MCF 10A (cell line): ENCODE measurements at regions not wholly inside any gene's neighbourhood (a gene's known extent, or its start where the extent isn't known, plus 50 kb on each side); places are given as distances from the start of the nearest gene placed in this dataset.

Source experiments
- BruUV-seq: library from RNA; stranded (reverse); fragments of 400-500 nt; replicated peaks from 2 replicates; lab custom pipeline; 2021; lab: Mats Ljungman, UMichigan
- CTCF ChIA-PET: fragments of 300-600 bp; sonication (Branson Sonifier 250); formaldehyde crosslinking; extraction: SDS; loops from one replicate; lab custom pipeline; 2021; ENCODE audit warnings: antibody characterized with exemption, inconsistent platforms; lab: Yijun Ruan, JAX
- POLR2A ChIA-PET: fragments of 300-600, 350-650 bp; sonication (Branson Sonifier 250); formaldehyde crosslinking; extraction: SDS; loops from one replicate; lab custom pipeline; 2020; ENCODE audit warnings: antibody characterized with exemption, inconsistent platforms; lab: Yijun Ruan, JAX
- DNase-seq: peaks from one replicate; pipeline ENCODE4 v3.0.0-alpha.2; 2018; ENCODE audit not compliant: unreplicated experiment
- H3K27ac Mint-ChIP-seq: one replicate; pipeline ENCODE4 v1.8.0; 2022; ENCODE audit warnings: mild to moderate bottlenecking, low read depth, mixed read lengths; ENCODE audit not compliant: unreplicated experiment
- H3K27me3 Mint-ChIP-seq: one replicate; pipeline ENCODE4 v1.8.0; 2022; ENCODE audit warnings: mixed read lengths; ENCODE audit not compliant: insufficient read depth, unreplicated experiment
- H3K36me3 Mint-ChIP-seq: one replicate; pipeline ENCODE4 v1.8.0; 2022; ENCODE audit warnings: mild to moderate bottlenecking, moderate library complexity, mixed read lengths; ENCODE audit not compliant: insufficient read depth, unreplicated experiment
- H3K4me1 Mint-ChIP-seq: one replicate; pipeline ENCODE4 v1.8.0; 2022; ENCODE audit warnings: mixed read lengths; ENCODE audit not compliant: insufficient read depth, unreplicated experiment
- H3K4me3 Mint-ChIP-seq: one replicate; pipeline ENCODE4 v1.8.0; 2022; ENCODE audit warnings: mild to moderate bottlenecking, moderate library complexity, mixed read lengths; ENCODE audit not compliant: unreplicated experiment
- H3K9me3 Mint-ChIP-seq: one replicate; pipeline ENCODE4 v1.8.0; 2022; ENCODE audit warnings: mixed read lengths; ENCODE audit not compliant: unreplicated experiment
- CTCF ChIP-seq: fragments of 200-600 bp; IDR thresholded peaks from one replicate; pipeline ENCODE4 v1.8.0; 2022; ENCODE audit warnings: antibody characterized with exemption, mild to moderate bottlenecking; ENCODE audit not compliant: unreplicated experiment
- intact Hi-C: fragments of 100-400 bp; cut with micrococcal nuclease; formaldehyde crosslinking; loops from 2 replicates; pipeline ENCODE4 v1.14.1; 2022

DNA sequence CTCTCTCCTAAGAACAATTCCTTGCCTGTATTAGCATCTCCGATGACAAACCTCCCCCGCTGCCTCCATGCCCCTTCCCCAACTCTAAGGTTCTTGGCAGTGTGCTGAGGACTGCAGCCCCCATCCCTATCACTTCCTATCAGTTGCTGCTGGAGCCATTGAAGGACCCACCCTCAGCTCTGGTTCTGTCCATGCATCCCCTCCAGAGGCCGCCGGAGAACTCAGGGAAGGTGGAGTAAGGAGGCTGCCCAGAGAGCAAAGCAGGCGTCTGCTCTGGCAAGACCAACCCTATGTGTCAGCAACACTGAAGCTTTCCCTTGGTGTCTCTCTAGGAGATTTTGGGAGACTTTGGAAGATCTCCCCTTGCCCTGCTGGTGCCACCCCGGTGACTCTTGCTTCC is 1139.5 kb downstream of the TBC1D22A start:
- BruUV-seq: no TSS peak
- CTCF ChIA-PET: no interaction called here
- no peaks in the 10 kb centered on the region for H3K4me1 Mint-ChIP-seq
- POLR2A ChIA-PET: no interaction called here
- intact Hi-C loops: no loop called here
- H3K27ac Mint-ChIP-seq: no peak overlapping the region
- H3K9me3 Mint-ChIP-seq: no peaks in the 10 kb centered on the region
- no peak overlapping the region for H3K4me3 Mint-ChIP-seq
- no peaks in the 10 kb centered on the region for H3K36me3 Mint-ChIP-seq
- no peak for DNase-seq
- H3K27me3 Mint-ChIP-seq: no peaks in the 10 kb centered on the region
- no peak for TF ChIP-seq CTCF

DNA sequence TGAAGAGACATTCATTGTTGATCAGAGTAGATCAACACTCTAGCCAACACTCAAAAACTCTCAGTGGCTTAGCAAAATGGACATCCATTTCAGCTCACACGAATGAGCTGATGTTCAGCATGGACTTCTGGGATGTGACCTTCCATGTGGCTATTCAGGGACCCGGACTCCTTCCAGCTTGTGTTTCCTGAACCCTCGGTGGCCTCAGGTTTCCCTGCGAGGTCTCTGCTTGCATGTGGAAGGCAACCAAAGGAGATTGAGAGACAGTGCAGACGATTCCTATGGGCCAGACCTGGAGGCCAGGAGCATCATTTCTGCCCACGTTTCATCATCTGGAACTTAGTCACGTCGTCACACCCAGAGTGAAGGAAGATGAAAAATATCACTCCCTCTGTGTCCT is 1137.4 kb downstream of the TBC1D22A start:
- H3K4me3 Mint-ChIP-seq: no peak overlapping the region

DNA sequence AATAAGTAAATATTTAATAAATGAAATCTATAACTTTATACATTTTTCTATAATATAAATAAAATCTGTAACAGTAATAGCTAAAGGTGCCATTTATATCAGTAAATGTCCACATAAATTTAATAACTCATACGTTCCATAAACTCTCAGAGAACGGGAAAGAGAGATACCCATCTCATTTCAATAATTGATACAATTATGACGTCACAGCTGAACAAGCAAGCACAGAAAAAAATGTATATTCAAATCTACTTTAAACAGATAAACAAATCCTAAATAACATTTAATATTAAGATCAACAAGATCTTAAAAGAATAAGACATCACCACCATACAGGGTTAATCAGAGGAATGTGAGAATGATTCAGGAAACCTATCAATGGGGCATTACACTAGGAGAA is 1136.5 kb downstream of the TBC1D22A start:
- ChIA-PET CTCF (interaction anchor here (0.6 kb wide), 1 partner anchor 60 kb away, joined by 4 read pairs; no protein-coding TSS in a partner anchor), POLR2A (no interaction called here)
- intact Hi-C loops: no loop called here
- H3K27me3 Mint-ChIP-seq: no peaks in the 10 kb centered on the region
- no peaks in the 10 kb centered on the region for H3K4me1 Mint-ChIP-seq
- no peak for DNase-seq
- H3K36me3 Mint-ChIP-seq: no peaks in the 10 kb centered on the region
- peaks cover 7% of the 10 kb centered on the region for H3K9me3 Mint-ChIP-seq
- H3K27ac Mint-ChIP-seq: no peak overlapping the region
- H3K4me3 Mint-ChIP-seq: no peak overlapping the region
- no TSS peak for BruUV-seq
- no peak for TF ChIP-seq CTCF

More for the DNA sequence above, 1137.4 kb downstream of the TBC1D22A start:
- no peak for DNase-seq
- ChIA-PET CTCF (no interaction called here), POLR2A (no interaction called here)
- BruUV-seq: no TSS peak
- Mint-ChIP-seq H3K36me3 (no peaks in the 10 kb centered on the region), H3K27ac (no peak overlapping the region), H3K4me1 (no peaks in the 10 kb centered on the region), H3K9me3 (no peaks in the 10 kb centered on the region), H3K27me3 (no peaks in the 10 kb centered on the region)
- TF ChIP-seq CTCF: no peak
- intact Hi-C loops: no loop called here

GRCh38 chr22:47891609-47892008 is 1129.2 kb downstream of the TBC1D22A start:
- H3K4me3 Mint-ChIP-seq: no peak overlapping the region
- no peak for DNase-seq
- no peaks in the 10 kb centered on the region for H3K27me3 Mint-ChIP-seq
- no peak for TF ChIP-seq CTCF
- H3K27ac Mint-ChIP-seq: no peak overlapping the region
- no peaks in the 10 kb centered on the region for H3K36me3 Mint-ChIP-seq
- no peaks in the 10 kb centered on the region for H3K4me1 Mint-ChIP-seq
- intact Hi-C loops: no loop called here
- peaks cover 7% of the 10 kb centered on the region for H3K9me3 Mint-ChIP-seq
- ChIA-PET POLR2A (no interaction called here), CTCF (interaction anchor here (0.5 kb wide), 1 partner anchor 597 kb away, joined by 3 read pairs; no protein-coding TSS in a partner anchor)
- no TSS peak for BruUV-seq
